GM12892 (cell line): ENCODE measurements at regions not wholly inside any gene's neighbourhood (a gene's known extent, or its start where the extent isn't known, plus 50 kb on each side); places are given as distances from the start of the nearest gene placed in this dataset.

Source experiments
- DNase-seq: peaks from one replicate; pipeline ENCODE4 v3.0.0; 2011; ENCODE audit not compliant: insufficient read length
- FAIRE-seq: peaks from 2 replicates; lab custom pipeline; 2011; peaks lifted over from hg19 to GRCh38; lab: Jason Lieb, UNC
- POLR2A ChIP-seq: IDR thresholded peaks from 2 replicates; pipeline ENCODE4 v1.6.1; 2011; ENCODE audit warnings: low read depth, low read length, control low read depth
- POLR2AphosphoS5 ChIP-seq: IDR thresholded peaks from 2 replicates; pipeline ENCODE4 v1.6.1; 2011; ENCODE audit warnings: low read depth, low read length, control low read depth
- TAF1 ChIP-seq: IDR thresholded peaks from 2 replicates; pipeline ENCODE4 v1.6.1; 2011; ENCODE audit warnings: low read depth, mild to moderate bottlenecking, control low read depth, low read length, borderline replicate concordance

DNA sequence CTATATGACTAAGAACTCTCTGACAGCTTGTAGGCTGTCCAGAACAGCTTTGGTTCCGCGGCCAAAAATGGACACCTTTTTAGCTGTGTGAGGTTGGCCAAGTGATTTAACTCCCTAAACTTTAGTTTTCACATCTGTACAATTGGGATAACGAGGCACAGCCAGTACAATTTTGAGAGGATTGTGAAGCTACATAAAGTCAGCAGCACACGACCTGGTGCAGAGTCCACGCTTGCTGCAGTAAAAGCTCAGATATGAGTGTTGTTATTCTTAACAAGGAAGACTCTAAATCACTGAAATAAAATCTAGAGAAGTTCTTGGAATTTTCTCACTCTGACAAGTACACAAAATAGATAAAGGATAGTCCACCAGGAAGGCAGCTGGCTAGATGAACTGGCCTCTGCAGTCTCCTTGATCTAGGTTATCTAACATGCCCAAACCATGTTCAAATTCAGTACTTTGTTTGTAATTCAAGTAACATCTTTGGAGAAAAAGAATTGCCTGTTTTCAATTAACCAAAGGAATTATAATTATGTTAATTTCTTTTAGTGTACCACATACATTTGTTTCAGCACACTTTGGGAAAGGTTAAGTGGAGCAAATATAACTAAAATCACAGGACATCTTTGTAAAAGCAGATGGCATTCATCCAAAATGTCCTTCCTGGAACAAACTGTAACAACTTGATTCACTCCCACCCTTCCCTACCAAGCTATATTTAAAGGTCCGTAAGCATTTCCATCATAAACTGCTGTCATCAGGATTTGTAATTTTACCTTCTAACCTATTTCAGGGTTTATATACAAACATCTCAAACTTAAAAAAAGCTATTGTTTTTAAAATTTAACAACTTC is 201.7 kb upstream of the STK17B start:
- DNase-seq = no peak
- no peak for TF ChIP-seq POLR2AphosphoS5
- FAIRE-seq = no peak

DNA sequence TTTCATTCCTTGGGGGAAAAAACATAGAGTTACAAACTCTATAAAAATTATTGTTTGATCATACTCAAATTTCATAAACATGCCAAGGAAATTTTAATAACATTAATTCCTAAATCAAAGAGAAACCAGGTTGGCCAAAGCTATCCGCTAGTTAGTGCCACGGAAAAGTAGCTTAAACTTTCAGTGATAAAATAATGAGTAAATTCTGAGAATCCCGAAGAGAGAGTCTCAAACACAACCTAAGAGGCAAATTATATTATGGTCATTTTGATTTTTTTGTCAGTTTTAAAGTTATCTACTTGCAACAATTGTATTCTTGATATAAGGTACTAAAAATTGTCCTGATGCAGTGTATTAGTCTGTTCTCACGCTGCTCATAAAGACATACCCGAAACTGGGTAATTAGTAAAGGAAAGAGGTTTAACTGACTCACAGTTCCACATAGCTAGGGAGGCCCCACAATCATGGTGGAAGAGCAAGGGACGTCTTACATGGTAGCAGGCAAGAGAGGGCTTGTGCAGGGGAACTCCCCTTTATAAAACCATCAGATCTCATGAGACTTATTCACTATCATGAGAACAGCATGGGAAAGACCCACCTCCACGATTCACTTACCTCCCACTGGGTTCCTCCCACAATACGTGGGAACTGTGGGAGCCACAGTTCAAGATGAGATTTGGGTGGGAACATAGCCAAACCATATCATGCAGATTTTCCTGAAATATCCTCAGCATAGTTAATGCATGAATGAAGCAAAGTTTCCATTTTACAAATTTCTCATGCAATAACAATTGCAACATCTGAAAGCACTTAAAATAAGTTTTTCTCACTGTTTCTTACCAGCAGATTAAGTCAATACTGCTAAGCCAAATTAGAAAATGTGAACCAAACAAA is 205.9 kb upstream of the STK17B start:
- peak; percentile 78 for FAIRE-seq
- no peak for DNase-seq
- TF ChIP-seq POLR2AphosphoS5 = no peak
- TF ChIP-seq TAF1 = no peak
- no peak for TF ChIP-seq POLR2A

DNA sequence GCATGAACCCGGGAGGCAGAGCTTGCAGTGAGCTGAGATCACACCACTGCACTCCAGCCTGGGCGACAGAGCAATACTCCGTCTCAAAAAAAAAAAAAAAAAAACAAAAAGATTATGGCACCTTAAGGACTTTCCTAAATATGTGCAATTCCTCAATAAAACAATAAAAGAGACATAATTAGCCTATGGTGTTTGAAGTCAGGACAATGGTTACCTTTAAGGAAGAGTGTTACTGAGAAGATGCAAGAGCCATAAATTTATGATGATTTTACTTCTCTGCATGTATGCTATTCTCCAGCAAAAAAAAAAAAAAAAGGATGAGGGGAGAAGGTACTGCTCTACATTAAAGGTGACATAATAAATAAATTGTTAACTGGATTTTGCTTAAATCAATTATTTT is 208.2 kb upstream of the STK17B start:
- no peak for FAIRE-seq
- no peak for TF ChIP-seq POLR2AphosphoS5
- TF ChIP-seq POLR2A = no peak
- no peak for TF ChIP-seq TAF1
- DNase-seq = no peak

DNA sequence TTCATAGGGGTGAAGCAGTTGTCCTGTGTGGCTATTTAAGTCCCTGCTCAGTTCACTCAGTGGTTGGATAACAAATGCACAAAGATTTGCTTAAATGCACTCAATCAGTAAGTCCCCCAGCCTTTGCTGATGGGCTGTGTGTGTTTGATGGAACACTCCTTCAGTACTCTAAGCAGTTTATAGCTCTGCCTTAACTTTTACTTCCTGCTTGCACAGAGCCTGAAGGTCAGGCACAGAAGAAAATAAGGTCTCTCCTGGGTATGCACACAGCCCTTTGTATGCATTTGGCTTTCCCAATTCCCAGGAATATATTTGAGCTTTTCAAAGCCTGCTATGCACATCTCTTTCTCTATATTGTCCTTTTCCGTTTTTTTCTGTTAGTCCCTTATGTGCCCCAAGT is 208.7 kb upstream of the STK17B start:
- DNase-seq (no peak), FAIRE-seq (no peak)

DNA sequence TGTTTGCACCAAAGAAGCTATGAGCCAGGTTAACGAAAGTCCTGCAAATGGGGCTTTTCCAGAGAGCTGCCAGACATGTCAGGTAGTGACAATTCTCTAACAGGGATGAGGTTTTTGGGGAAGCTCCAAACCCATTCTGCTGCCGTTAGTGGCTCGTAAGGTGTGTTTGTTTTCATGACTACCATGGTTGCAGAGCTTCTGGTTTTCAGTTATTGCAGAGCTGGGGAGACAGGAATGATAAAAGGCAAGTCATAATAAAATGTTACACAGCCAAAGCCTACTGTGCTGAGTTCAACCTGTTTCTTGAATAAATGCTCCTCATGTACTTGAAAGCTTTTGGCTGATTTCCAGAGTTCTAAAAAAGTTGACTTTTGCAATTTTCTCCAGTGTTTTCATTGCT is 209.2 kb upstream of the STK17B start:
- TF ChIP-seq POLR2A (no peak), TAF1 (no peak), POLR2AphosphoS5 (no peak)
- FAIRE-seq (peak; percentile 21), DNase-seq (no peak)

More for the DNA sequence above, 208.7 kb upstream of the STK17B start:
- TF ChIP-seq POLR2A (no peak), POLR2AphosphoS5 (no peak)

DNA sequence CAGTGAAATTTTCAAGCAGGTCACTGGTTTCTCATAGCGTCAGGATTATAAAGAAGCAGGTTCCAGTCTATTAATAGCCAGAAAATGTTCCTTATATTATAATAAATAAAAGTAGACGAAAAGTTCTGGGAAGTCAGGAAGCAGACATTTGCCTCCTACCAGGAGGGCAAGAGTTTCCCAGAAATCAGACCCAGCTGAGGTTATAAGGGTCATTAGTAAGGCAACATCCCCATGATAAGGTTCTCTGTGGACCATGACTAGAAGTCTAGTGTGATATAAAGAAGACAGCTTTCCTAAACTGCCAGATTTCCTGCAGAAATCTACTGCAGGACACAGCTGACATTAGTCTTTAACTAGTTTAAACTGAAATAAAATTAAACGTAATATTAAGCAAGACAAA is 210.1 kb upstream of the STK17B start:
- FAIRE-seq (no peak), DNase-seq (no peak)
- TF ChIP-seq TAF1 (no peak), POLR2AphosphoS5 (no peak), POLR2A (no peak)

DNA sequence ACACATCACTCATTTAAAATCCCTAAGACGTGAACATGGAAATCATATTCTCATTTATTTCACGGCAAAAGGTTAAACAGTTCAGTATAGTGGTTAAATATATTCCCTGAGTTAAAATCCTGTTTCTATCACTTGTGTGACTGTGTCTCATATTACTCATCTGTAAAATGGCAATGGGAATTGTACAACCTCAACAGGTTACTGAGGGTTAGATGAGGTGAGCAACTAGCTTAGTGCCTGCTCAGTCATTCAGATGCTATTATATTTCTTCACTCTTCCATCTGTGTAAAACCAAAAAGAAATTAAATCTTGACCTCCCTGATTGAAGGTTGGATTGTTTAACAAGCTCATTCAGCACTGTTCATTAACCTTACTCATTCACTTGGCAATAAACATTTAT is 212.4 kb upstream of the STK17B start:
- DNase-seq (no peak), FAIRE-seq (no peak)
- TF ChIP-seq TAF1 = no peak
- no peak for TF ChIP-seq POLR2A
- no peak for TF ChIP-seq POLR2AphosphoS5

DNA sequence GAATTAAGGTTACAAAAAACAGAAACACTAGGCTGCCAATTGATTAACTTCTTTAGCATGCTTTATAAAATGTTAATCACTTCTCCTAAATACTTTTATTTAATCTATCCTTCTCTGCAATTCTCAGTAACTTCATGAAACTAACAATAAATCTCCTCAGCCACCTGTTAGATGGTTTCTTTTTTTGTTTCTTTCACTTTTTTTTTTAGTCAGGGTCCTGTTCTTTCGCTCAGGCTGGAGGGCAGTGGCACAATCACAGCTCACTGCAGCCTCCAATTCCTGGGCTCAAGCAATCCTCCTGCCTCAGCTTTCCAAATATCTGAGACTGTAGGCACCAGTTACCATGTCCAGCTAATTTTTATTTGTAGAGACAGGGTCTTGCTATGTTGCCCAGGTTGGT is 213.4 kb upstream of the STK17B start:
- FAIRE-seq = no peak
- DNase-seq = no peak
- TF ChIP-seq TAF1 (no peak), POLR2AphosphoS5 (no peak), POLR2A (no peak)

DNA sequence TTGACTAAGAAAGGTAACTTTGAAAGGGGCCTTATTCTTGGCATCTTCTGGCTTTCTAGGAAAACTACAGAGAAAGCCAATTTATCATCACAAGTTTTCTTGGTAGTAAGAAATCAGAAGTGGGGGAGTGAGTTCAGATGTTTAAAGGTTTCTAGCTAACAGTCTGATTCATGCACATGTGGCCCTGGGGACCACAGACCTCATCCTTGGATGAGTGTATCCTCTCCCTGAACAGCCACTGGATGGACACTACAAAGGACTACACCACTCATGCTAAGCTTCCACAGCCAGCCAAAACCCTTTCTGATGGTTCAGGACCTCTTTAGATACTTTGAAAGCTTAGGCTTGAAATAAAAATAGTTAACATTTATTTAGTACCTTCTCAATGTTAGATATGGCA is 218.3 kb upstream of the STK17B start:
- DNase-seq (no peak), FAIRE-seq (no peak)
- TF ChIP-seq POLR2AphosphoS5 = no peak

DNA sequence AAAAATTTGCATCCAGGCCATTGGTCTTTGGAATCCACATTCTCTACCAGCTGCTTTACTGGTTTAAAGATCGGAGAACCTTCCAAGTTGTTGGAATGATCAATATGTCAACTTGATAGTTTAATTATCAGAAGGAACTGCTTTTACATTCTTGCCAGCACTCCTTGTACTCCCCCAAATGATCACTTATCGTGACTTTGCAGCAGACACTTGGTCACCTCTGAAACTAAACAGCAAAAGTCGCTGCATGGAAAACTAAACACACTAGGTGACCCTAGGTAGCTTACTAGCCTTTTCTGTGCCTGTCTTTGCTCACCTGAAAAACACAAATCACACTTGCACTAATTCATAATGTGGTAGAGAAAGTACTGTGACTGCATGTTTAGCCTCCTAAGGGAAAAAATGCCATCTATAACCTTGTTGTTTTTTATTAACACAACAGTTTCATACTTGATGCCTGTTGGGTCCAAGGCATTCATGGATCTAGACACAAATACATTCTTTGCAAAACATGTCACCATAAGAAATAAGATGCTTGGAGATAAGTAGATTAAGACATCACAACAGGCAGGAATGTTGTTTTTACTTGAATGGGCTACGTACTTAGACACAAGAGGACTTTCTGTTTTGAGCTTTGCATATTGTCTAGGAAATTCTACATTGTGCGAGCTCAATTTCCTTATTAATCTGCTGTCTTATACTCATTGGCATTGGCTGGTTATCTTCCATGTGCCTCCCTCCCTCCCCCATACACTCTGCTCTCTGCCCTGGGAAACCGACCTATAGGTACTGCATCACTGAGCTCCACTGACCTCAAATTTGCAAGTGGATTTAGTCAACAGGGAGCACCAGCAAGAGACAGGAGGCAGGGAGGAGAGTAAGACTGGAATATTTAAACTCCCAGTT is 219.1 kb upstream of the STK17B start:
- TF ChIP-seq POLR2A = no peak
- TF ChIP-seq TAF1 = no peak
- TF ChIP-seq POLR2AphosphoS5 = no peak
- no peak for DNase-seq
- FAIRE-seq = no peak

DNA sequence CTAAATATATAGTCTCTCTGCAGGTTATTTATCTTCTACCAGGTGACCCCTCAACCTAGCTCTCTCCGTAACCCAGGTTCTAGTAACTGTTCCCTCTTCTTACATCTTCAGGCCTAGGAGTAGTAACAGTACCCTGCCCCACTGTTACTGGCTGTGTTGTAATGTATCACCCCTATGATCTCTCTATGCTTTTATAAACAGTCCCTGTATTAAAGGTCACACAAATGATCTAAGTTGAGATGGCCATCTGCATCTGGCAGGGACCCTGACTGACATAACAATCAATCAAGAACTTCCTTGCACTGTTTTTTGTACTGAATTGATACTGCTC is 219.7 kb upstream of the STK17B start:
- no peak for FAIRE-seq
- TF ChIP-seq POLR2A = no peak
- no peak for TF ChIP-seq TAF1
- no peak for TF ChIP-seq POLR2AphosphoS5
- DNase-seq = no peak

DNA sequence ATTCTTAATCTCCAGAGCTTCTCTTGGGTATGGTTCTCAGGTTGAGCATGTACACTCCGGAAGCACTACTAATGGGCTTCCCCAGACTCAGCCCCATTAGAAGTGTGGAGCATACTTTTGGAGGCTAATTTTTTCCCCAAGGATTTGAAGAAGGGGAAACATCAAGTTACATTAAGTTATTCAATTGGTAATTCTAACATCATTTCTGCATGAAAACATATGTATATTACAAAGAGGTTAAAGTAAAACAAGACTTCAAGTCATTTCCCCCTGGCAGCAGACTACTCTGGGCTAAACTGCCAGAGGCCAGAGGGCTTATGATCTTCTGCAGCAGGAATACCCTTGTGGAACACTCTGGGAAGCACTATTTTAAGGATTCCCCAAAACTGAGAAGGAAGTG is 227.7 kb upstream of the STK17B start:
- DNase-seq = no peak
- no peak for FAIRE-seq
- TF ChIP-seq TAF1 (no peak), POLR2AphosphoS5 (no peak), POLR2A (no peak)
